ENCODE measurements at regions not wholly inside any gene's neighbourhood (a gene's known extent, or its start where the extent isn't known, plus 50 kb on each side); places are given as distances from the start of the nearest gene placed in this dataset.

DNA sequence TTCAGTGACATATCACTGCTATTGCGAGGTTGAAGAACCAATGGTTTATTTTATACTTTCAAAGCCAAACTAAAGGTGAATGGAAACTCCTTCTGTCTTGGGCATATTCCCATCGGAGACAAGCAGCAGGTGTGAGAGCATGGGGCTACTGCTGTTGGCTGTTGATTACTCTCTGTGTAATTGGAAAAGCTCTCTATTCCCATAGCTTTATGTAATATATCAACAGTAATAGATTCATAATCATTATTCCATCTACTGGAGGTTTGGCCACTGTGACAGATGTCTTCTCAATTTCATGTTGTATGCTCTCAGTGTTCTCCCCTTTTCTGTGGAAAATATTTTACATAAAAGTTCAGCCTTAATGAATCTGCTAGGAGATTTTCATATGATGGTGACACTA, 352.0 kb downstream of the BTG1 start:
- no peak for DNase-seq
- Histone ChIP-seq H3K4me3 (ENCODE audit: insufficient read depth, low read depth, low read length) (no peak overlapping the region), H3K27me3 (ENCODE audit: control insufficient read depth, insufficient read depth, low read length) (no peaks in the 10 kb centered on the region), H3K36me3 (replicated peaks; ENCODE audit: control insufficient read depth, insufficient read depth, low read length) (no peaks in the 10 kb centered on the region)

DNA sequence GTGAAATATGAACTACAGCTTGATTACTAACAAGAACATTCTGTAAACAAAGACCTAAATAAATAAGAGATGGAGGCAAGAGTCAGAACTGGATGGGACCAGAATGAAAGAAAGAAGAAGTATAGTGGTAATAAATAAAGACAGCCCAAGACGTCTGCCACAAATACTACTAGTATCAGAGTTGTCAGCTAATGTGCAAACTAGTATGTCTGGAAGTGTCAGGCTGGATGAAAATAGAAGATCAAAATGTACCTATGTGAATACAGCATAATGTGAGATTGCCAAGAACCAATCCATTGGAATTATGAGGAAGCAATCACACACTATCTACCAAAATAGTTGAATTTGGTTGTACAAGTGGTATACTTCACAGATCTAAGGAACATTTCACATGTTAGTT, 353.0 kb downstream of the BTG1 start:
- Histone ChIP-seq H3K36me3 (replicated peaks; ENCODE audit: control insufficient read depth, insufficient read depth, low read length) (no peaks in the 10 kb centered on the region), H3K4me3 (ENCODE audit: insufficient read depth, low read depth, low read length) (no peak overlapping the region), H3K27me3 (ENCODE audit: control insufficient read depth, insufficient read depth, low read length) (no peaks in the 10 kb centered on the region)
- DNase-seq = no peak

DNA sequence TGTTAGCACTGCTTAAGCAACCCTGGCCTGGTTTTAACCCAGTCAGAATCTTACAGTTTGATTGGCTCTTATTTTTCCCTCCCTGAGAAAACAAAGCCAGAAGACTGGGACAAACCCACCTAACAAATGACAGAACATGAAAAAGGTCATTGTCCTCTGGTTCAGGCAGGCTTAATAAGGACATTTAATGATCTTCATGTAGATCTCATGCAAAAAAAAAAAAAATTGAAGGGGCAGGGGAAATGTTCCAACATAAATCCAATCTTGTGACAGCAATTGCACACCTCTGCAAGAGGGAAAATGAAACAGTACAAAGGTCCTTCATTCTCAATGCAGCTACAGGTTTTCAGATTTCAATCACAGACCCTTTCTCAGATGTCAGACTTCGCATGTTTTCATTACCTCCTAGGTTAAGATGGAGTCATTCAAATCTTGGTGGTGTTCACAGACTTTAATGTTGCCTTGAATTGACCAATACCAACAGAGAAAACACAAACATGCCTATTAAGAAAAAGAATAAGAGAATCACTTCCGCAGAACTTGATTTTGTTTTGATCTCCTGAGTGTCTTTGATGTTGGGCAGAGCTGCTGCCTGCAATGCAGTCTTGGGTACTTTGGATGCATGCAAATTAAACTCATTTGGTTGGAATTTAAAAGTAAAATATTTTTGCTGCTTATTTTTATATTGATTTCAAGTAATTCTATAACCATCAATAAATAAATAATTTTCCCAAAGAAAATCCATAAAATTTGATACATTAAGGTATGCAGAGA, 359.0 kb downstream of the BTG1 start:
- Histone ChIP-seq H3K36me3 (replicated peaks; ENCODE audit: control insufficient read depth, insufficient read depth, low read length) (no peaks in the 10 kb centered on the region), H3K27me3 (ENCODE audit: control insufficient read depth, insufficient read depth, low read length) (no peaks in the 10 kb centered on the region; the same call in 1 of the 2 replicates), H3K4me3 (ENCODE audit: insufficient read depth, low read depth, low read length) (no peak overlapping the region)
- no peak for DNase-seq

DNA sequence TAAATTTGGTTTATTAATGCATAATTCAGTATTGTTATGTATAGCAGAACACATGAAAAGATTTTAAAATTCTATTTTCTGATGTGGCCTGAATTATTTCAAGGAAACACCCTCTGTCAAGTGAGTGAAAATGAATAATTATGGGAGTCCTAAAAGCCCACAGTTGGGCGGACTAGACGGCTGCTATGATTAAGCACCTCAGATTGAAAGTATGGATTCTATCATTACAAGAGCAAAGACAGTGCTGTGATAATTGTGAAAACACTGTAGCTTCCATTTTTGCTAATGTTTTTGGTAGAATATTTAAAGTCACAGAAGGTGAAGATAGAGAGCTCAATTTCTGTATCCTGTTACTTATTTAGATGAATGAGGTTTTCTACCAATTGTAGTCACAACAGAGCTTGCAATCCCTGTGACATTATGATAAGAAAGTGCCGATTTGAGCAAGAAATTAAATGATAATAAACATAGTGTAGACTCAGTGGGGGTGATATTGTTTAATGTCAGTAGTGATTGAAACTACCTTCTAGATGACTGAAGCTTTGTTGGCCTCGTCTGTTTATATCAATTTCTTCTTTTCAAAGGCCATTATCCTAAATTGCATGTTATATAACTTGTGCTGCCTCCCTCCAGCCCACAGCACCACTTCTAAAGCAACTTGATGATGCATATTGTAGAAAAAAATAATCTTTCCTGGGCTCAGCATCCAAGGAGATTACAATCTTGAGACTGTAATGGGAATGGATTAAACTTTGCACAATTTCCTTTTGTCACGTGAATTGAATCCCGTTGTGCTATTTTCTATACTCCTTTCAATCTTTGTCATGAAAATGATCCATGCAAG, 359.8 kb downstream of the BTG1 start:
- Histone ChIP-seq H3K4me3 (ENCODE audit: insufficient read depth, low read depth, low read length) (no peak overlapping the region), H3K36me3 (replicated peaks; ENCODE audit: control insufficient read depth, insufficient read depth, low read length) (no peaks in the 10 kb centered on the region), H3K27me3 (ENCODE audit: control insufficient read depth, insufficient read depth, low read length) (no peaks in the 10 kb centered on the region; the same call in 1 of the 2 replicates)
- DNase-seq = no peak

DNA sequence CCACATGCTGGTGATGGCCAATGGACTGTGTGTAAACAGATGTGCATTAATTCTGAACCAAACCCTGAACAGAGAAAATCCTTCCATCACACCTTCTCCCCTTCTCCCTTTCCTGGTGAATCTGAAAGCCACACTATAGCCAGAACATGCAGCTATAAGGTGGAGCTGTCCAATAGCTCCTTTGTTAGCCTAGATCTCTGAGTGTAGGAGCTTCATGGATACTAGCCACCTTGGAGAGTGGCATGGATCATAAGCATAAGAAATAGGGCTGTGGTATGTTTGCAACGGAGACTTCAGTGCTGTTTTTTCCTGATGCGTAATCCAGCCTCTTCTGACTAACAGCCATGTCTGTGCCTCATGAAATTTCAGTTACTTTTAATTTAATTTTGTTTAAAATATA, 364.5 kb downstream of the BTG1 start:
- no peak for DNase-seq
- no peaks in the 10 kb centered on the region; the same call in 1 of the 2 replicates for H3K27me3 ChIP-seq (ENCODE audit: control insufficient read depth, insufficient read depth, low read length)
- H3K36me3 ChIP-seq (replicated peaks; ENCODE audit: control insufficient read depth, insufficient read depth, low read length) = no peaks in the 10 kb centered on the region
- no peak overlapping the region for H3K4me3 ChIP-seq (ENCODE audit: insufficient read depth, low read depth, low read length)

DNA sequence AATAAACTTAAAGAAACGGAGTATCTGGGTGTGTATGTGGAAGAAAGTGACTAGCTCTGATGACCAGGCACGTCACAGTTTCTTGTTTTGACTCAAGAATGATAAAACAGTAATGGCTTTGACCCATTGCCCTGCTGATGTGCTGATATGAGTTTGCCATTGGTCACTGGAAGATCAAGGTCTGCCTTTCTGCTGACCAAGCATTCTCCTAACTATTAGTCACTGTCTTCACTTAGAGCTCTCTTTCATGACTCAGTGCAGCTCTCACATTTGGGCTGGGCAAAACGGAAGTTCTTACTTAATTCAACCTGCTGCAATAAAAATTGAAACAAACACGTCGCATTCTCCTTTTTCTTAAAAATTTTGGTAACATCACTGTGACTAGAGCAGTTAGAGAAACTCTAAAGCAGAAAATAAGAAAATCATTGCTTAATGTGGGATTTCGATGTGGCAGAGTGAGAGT, 366.7 kb downstream of the BTG1 start:
- H3K4me3 ChIP-seq (ENCODE audit: insufficient read depth, low read depth, low read length) = no peak overlapping the region
- no peak for DNase-seq
- no peaks in the 10 kb centered on the region for H3K36me3 ChIP-seq (replicated peaks; ENCODE audit: control insufficient read depth, insufficient read depth, low read length)
- H3K27me3 ChIP-seq (ENCODE audit: control insufficient read depth, insufficient read depth, low read length) = no peaks in the 10 kb centered on the region; the same call in 1 of the 2 replicates

DNA sequence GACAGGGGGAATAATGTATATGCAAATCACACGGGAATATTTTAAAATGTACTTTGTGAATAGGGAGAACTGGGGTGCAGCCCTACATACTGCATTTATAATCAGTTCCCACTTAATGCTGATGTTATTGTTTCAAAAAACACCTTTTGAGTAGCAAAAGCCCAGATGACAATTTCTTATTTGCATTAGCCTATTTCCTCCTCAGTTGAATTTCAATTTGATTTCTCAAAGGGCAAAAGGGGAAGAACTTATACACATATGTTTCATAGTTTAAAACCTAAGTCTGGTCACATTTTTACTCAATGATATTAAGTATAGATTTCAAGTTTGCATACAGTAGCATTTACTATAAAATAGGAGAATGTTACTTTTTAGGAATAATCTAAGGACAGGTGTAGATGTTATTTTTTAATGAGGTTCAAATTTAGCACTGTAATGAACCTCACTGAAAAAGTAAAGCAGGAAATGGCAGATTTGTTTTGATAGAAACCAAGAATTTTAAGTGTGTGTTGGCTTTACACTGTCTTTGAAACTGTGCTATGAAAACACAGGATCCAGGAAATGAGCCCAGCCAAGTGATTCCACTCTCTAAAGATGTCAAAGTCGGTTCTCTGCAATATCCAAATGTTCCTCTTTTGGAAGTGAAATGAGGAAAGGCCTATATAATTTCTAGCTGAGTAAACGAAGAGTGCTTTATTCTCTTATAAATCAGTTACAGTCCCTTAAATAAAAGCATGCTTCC, 367.4 kb downstream of the BTG1 start:
- no peak for DNase-seq
- no peaks in the 10 kb centered on the region for H3K27me3 ChIP-seq (ENCODE audit: control insufficient read depth, insufficient read depth, low read length)
- H3K4me3 ChIP-seq (ENCODE audit: insufficient read depth, low read depth, low read length) = no peak overlapping the region
- H3K36me3 ChIP-seq (replicated peaks; ENCODE audit: control insufficient read depth, insufficient read depth, low read length) = no peaks in the 10 kb centered on the region

DNA sequence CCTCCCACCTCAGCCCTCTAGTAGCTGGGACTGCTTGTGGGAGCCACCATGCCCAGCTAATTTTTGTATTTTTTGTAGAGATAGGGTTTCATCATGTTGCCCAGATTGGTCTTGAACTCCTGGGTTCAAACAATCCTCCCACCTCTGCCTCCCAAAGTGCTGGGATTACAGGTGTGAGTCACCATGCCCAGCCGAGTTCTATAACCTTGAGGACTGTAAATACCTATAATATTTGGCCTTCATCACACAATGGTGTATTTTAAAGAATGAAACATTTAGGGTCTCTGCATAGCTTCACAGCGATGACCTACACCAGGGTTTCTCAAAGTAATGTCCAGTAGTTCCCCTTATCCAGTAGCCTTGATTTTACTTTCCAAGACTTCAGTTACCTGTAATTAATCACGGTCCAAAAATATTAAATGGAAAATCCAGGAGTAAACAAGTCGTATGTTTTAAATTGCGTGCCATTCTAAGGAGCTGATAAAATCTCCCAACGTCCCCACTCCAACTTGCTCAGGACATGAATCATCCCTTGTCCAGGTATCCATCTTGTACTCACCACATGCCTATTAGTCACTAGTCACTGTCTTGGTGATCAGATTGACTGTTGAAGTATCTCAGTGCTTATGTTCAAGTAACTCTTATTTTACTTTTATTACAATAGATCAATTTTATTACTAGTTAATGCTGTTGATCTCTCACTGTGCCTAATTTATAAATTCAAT, 368.2 kb downstream of the BTG1 start:
- Histone ChIP-seq H3K4me3 (ENCODE audit: insufficient read depth, low read depth, low read length) (no peak overlapping the region), H3K27me3 (ENCODE audit: control insufficient read depth, insufficient read depth, low read length) (no peaks in the 10 kb centered on the region), H3K36me3 (replicated peaks; ENCODE audit: control insufficient read depth, insufficient read depth, low read length) (no peaks in the 10 kb centered on the region)
- DNase-seq = no peak

DNA sequence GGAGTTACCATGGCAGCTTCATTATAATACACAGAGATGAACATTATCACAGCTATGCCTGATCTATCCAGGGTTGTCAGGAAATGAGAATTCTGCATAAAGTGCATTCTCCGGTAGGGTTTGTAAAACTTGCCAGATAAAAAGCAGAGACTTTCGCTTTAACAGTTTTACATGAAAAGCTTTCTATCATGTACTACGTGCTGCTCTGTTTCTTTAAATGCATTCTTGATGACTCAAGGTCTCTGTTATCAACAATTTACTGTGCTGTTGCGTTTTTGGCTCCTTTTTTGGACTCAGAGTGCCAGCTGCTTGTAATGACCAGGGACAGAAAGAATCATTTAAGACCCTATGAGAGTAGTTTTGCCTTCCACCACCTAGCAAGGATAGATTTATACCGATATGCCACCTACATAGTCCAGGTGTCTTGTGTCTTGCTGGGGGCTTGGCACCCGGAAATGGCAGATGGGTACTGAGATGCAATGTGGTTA, 371.2 kb downstream of the BTG1 start:
- H3K27me3 ChIP-seq (ENCODE audit: control insufficient read depth, insufficient read depth, low read length) = no peaks in the 10 kb centered on the region
- no peak for DNase-seq
- no peaks in the 10 kb centered on the region for H3K36me3 ChIP-seq (replicated peaks; ENCODE audit: control insufficient read depth, insufficient read depth, low read length)
- no peak overlapping the region for H3K4me3 ChIP-seq (ENCODE audit: insufficient read depth, low read depth, low read length)

DNA sequence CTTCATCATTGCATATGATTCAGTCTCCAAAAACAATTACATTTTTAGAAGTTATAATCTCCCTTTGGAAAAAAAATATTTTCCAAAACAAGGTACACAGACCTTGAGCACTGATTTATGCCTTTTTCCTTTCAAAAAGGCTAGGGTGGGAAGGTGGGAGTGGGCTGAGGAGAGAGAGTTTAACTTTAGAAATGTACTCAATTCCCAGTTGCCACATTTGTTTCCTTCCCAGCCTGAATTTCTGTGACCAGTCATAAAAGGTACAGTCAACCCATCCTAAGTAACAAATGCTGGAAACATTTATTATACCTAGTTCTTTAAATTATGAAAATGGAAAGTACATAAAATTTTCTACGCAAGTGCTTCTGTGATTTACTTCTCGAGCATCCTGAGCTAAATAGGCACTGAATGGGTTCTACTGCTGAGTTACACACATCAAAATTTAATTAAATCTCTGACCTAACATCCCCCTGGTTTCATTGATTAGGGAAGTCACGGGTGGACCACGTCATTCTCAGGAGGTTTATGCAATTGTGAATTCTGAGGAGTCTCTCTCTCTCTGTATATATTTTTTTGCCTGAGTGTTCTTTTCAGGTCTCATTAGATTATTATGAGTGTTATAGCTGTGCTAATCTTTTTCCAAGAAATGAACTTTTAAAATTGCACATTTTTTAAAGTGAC, 371.8 kb downstream of the BTG1 start:
- H3K27me3 ChIP-seq (ENCODE audit: control insufficient read depth, insufficient read depth, low read length) = no peaks in the 10 kb centered on the region
- H3K4me3 ChIP-seq (ENCODE audit: insufficient read depth, low read depth, low read length) = no peak overlapping the region
- no peak for DNase-seq
- H3K36me3 ChIP-seq (replicated peaks; ENCODE audit: control insufficient read depth, insufficient read depth, low read length) = no peaks in the 10 kb centered on the region

DNA sequence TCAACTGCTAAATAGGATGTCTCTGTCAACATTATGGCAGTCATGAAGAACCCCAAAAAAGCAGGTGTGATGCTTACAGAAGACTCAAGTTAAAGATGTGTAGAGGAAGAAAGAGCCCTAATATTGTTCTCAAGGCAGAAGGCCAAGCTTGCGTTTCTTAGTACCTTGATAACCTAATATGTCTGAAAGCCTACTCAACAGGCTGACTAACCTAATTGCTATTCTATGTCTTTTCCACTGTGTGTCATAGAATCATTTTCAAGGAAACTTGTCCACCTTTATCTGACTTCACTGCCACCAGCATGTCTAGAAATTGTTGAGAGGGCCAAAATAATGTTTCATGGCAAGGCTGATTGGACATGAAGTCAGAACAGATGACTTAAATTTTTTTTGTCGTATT, 373.2 kb downstream of the BTG1 start:
- H3K27me3 ChIP-seq (ENCODE audit: control insufficient read depth, insufficient read depth, low read length) = no peaks in the 10 kb centered on the region
- no peak for DNase-seq
- no peaks in the 10 kb centered on the region for H3K36me3 ChIP-seq (replicated peaks; ENCODE audit: control insufficient read depth, insufficient read depth, low read length)
- H3K4me3 ChIP-seq (ENCODE audit: insufficient read depth, low read depth, low read length) = no peak overlapping the region

DNA sequence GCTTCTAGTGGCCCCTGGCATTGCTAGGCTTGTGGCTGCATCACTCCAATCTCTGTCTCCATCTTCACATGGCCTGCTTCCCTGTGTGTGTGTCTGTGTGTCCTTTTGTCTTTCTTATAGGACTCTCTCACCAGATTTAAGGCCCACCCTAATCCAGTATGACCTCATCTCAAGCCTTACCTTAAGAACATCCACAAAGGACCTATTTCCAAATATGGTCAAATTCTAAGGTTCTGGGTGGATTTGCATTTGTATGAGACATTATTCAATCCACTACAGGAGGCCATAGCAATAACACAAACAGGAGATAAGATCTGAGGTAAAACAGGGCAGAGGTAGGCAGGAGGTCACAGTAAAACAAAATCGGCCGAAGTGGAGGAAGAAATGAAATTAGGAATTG, 375.9 kb downstream of the BTG1 start:
- H3K4me3 ChIP-seq (ENCODE audit: insufficient read depth, low read depth, low read length) = no peak overlapping the region
- no peak for DNase-seq
- no peaks in the 10 kb centered on the region for H3K27me3 ChIP-seq (ENCODE audit: control insufficient read depth, insufficient read depth, low read length)
- H3K36me3 ChIP-seq (replicated peaks; ENCODE audit: control insufficient read depth, insufficient read depth, low read length) = no peaks in the 10 kb centered on the region

DNA sequence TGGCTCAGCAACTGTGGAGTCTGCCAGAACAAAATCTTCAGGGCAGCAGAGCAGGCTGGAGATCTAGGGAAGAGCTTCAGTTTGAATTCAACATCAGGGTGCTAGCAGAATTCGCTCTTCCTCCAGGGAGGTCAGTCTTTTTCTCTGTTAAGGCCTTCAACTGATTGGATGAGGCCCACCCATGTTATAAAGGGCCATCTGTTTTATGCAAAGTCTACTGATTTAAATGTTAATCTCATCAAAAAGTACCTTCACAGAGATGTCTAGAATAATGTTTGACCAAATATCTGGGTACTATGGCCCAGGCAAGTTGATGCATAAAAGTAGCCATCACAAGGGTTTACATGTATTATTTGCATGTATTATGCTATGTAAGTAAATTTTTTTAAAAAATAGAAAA, 378.4 kb downstream of the BTG1 start:
- H3K27me3 ChIP-seq (ENCODE audit: control insufficient read depth, insufficient read depth, low read length) = no peaks in the 10 kb centered on the region
- H3K36me3 ChIP-seq (replicated peaks; ENCODE audit: control insufficient read depth, insufficient read depth, low read length) = no peaks in the 10 kb centered on the region
- H3K4me3 ChIP-seq (ENCODE audit: insufficient read depth, low read depth, low read length) = no peak overlapping the region
- no peak for DNase-seq

All from H7 (cell line).